CD4-positive, CD25-positive, alpha-beta regulatory T cell (primary cell): ENCODE measurements at regions not wholly inside any gene's neighbourhood (a gene's known extent, or its start where the extent isn't known, plus 50 kb on each side); places are given as distances from the start of the nearest gene placed in this dataset.

Experiments
- ATAC-seq, 2 donors: fragments of 150-1000 bp; cut with Tn5 transposase; one replicate each; pipeline ENCODE4 v1.10.0; 2021; ENCODE audit warnings: low read depth in 2 of 2, moderate number of reproducible peaks in 2 of 2, moderate library complexity in 1 of 2
- DNase-seq, 3 donors: peaks; one replicate each; pipeline versions ENCODE4 v3.0.0 to v3.0.0-alpha.2; 2012 to 2022; ENCODE audit warnings: mixed read lengths in 1 of 3
- H3K27ac ChIP-seq: one replicate; pipeline ENCODE4 v1.7.0; 2013; ENCODE audit warnings: mild to moderate bottlenecking, low read length; ENCODE audit not compliant: insufficient read depth, poor library complexity, severe bottlenecking
- H3K27me3 ChIP-seq: one replicate; pipeline ENCODE4 v1.7.0; 2013; ENCODE audit warnings: low read length; ENCODE audit not compliant: control insufficient read depth, insufficient read depth
- H3K36me3 ChIP-seq: one replicate; pipeline ENCODE4 v1.7.0; 2013; ENCODE audit warnings: mild to moderate bottlenecking, low read length, moderate library complexity; ENCODE audit not compliant: control insufficient read depth, insufficient read depth
- H3K4me1 ChIP-seq: 2 replicates; pipeline ENCODE4 v1.7.0; 2013; ENCODE audit warnings: mild to moderate bottlenecking, low read length; ENCODE audit not compliant: insufficient read depth, control insufficient read depth, poor library complexity, severe bottlenecking
- H3K4me3 ChIP-seq: one replicate; pipeline ENCODE4 v1.7.0; 2013; ENCODE audit warnings: low read depth, mild to moderate bottlenecking, low read length, moderate library complexity
- H3K9me3 ChIP-seq, 2 experiments: 1 replicate in 1 of 2; 2 replicates in 1 of 2; pipeline ENCODE4 v1.7.0; 2013; ENCODE audit warnings: low read length in 2 of 2, mild to moderate bottlenecking in 1 of 2, moderate library complexity in 1 of 2; ENCODE audit not compliant: control insufficient read depth in 2 of 2
- H3K27ac Mint-ChIP-seq, 3 donors: one replicate each; pipeline ENCODE4 v1.8.0; 2020 to 2022; ENCODE audit warnings: mild to moderate bottlenecking in 3 of 3, mixed read lengths in 3 of 3, moderate library complexity in 2 of 3
- H3K27me3 Mint-ChIP-seq: one replicate; pipeline ENCODE4 v1.8.0; 2022; ENCODE audit warnings: mild to moderate bottlenecking, mixed read lengths
- H3K36me3 Mint-ChIP-seq: one replicate; pipeline ENCODE4 v1.8.0; 2020; ENCODE audit warnings: mixed read lengths
- H3K4me1 Mint-ChIP-seq, 4 donors: one replicate each; pipeline ENCODE4 v1.8.0; 2020 to 2022; ENCODE audit warnings: mixed read lengths in 4 of 4, mild to moderate bottlenecking in 1 of 4
- H3K4me3 Mint-ChIP-seq, 4 donors: one replicate each; pipeline ENCODE4 v1.8.0; 2020 to 2022; ENCODE audit warnings: mild to moderate bottlenecking in 4 of 4, mixed read lengths in 4 of 4, moderate library complexity in 3 of 4
- H3K9me3 Mint-ChIP-seq, 7 donors: one replicate each; pipeline ENCODE4 v1.8.0; 2020 to 2022; ENCODE audit warnings: mixed read lengths in 7 of 7, mild to moderate bottlenecking in 3 of 7, moderate library complexity in 2 of 7

DNA sequence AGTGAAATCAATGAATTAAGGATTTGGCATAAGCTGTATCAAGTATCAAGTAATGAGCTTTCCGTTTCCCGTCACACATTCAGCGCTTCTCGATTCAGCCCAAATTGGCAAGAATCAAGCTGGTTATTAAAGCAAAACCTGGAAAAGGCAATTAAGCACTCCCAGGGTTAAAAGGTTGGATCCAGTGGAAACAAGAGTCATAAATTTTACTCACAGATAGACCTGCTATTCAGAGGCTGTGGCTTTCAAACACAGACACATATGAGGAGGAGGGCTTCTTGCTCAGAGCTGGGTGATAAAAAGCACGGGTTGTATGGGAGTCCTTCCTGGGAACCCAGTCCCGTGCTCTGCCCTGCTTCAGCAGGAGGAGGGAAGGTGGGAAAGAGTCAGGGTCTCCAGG is 112.3 kb upstream of the CXCL14 start:
- peaks cover 0 to 4% (median 0%) of the 10 kb centered on the region in 7 donors for H3K9me3 Mint-ChIP-seq
- peaks cover 4% of the 10 kb centered on the region for H3K36me3 Mint-ChIP-seq
- no peak overlapping the region for H3K4me3 Mint-ChIP-seq
- no peaks in the 10 kb centered on the region for H3K4me1 ChIP-seq
- no peaks in the 10 kb centered on the region for H3K4me1 Mint-ChIP-seq
- H3K27ac Mint-ChIP-seq = no peak overlapping the region
- no peaks in the 10 kb centered on the region for H3K9me3 ChIP-seq
- H3K4me3 ChIP-seq = no peak overlapping the region
- peaks cover 13% of the 10 kb centered on the region for H3K27me3 Mint-ChIP-seq
- ATAC-seq = no peak
- H3K27ac ChIP-seq = no peak overlapping the region
- no peaks in the 10 kb centered on the region for H3K36me3 ChIP-seq
- no peaks in the 10 kb centered on the region for H3K27me3 ChIP-seq
- no peak for DNase-seq

DNA sequence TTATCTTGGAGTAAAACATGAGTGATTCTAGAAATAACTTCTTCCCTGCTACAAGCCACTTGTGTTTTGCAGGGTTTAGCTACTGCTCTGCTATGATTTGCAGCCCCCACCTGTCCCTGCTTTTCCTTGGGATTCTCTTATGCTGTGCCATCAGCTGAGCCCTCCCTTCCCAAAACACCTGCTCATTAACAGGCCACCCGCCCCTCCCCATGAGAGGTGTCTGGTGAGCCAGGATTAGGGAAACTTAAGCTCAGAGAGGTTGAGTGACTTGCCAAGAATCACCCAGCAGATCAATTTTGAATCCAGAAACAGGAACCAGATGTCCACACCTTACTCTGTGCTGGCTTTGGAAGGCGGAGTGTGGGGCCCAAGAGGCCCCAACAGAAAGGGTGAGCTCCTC is 111.7 kb upstream of the CXCL14 start:
- no peak for DNase-seq
- Mint-ChIP-seq H3K4me3 (no peak overlapping the region), H3K4me1 (no peaks in the 10 kb centered on the region), H3K27me3 (peaks cover 13% of the 10 kb centered on the region), H3K36me3 (peaks cover 4% of the 10 kb centered on the region), H3K27ac (no peak overlapping the region), H3K9me3 (peaks cover 0 to 4% (median 0%) of the 10 kb centered on the region in 7 donors)
- ATAC-seq = no peak
- Histone ChIP-seq H3K4me1 (no peaks in the 10 kb centered on the region), H3K36me3 (no peaks in the 10 kb centered on the region), H3K9me3 (no peaks in the 10 kb centered on the region), H3K4me3 (no peak overlapping the region), H3K27ac (no peak overlapping the region), H3K27me3 (no peaks in the 10 kb centered on the region)

DNA sequence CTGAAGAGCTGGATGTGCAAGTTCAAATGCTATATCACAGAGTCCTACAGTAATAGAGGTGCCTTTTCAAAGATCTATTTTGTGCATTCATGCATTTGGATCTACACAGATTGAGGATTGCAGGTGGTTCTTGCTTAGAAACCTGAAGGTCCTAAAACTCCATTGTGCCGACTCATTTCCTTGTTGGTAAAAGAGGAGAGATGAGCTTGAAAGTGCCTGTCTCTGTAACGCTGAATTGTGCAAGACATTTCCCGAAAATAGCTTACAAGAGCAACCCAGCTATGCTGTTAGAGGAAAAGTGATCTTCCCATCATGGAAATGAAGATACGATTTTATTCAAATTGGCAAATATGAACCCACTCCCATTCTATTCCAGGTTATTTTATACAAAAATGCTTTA is 110.7 kb upstream of the CXCL14 start:
- Mint-ChIP-seq H3K27ac (no peak overlapping the region), H3K9me3 (no peaks in the 10 kb centered on the region)

DNA sequence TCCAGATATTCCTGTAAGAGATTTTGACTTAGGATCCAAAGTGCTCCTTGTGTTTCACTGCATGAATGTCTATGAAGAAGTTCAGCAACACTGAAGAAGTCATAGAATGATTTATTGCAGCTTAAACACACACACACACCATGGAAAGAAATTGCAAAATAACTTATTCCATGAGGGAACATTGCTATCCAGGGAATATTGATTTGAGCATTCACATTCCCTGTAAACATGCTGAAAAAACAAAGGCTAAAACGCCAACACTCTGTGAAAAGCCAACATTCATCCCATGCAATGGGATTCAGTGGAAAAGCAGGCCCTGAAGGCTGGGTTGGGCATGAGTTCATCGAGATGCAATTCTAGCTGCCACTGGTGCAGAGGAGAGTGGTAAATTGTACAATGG is 109.6 kb upstream of the CXCL14 start:
- H3K4me1 Mint-ChIP-seq = no peaks in the 10 kb centered on the region
- H3K9me3 Mint-ChIP-seq = no peaks in the 10 kb centered on the region
- no peaks in the 10 kb centered on the region for H3K27me3 ChIP-seq
- DNase-seq (no peak), ATAC-seq (no peak)
- H3K27ac ChIP-seq = no peak overlapping the region
- peaks cover 4% of the 10 kb centered on the region for H3K36me3 Mint-ChIP-seq
- peaks cover 17% of the 10 kb centered on the region for H3K27me3 Mint-ChIP-seq
- H3K9me3 ChIP-seq = no peaks in the 10 kb centered on the region
- no peak overlapping the region for H3K4me3 Mint-ChIP-seq
- no peaks in the 10 kb centered on the region for H3K36me3 ChIP-seq
- no peak overlapping the region for H3K4me3 ChIP-seq
- H3K4me1 ChIP-seq = no peaks in the 10 kb centered on the region
- no peak overlapping the region for H3K27ac Mint-ChIP-seq

More for the DNA sequence above, 110.7 kb upstream of the CXCL14 start:
- peaks cover 4% of the 10 kb centered on the region for H3K36me3 Mint-ChIP-seq
- H3K4me3 ChIP-seq = no peak overlapping the region
- ATAC-seq (no peak), DNase-seq (no peak)
- H3K36me3 ChIP-seq = no peaks in the 10 kb centered on the region
- no peak overlapping the region for H3K4me3 Mint-ChIP-seq
- no peaks in the 10 kb centered on the region for H3K4me1 ChIP-seq
- H3K27ac ChIP-seq = no peak overlapping the region
- peaks cover 13% of the 10 kb centered on the region for H3K27me3 Mint-ChIP-seq
- H3K27me3 ChIP-seq = no peaks in the 10 kb centered on the region
- no peaks in the 10 kb centered on the region for H3K4me1 Mint-ChIP-seq
- H3K9me3 ChIP-seq = no peaks in the 10 kb centered on the region

DNA sequence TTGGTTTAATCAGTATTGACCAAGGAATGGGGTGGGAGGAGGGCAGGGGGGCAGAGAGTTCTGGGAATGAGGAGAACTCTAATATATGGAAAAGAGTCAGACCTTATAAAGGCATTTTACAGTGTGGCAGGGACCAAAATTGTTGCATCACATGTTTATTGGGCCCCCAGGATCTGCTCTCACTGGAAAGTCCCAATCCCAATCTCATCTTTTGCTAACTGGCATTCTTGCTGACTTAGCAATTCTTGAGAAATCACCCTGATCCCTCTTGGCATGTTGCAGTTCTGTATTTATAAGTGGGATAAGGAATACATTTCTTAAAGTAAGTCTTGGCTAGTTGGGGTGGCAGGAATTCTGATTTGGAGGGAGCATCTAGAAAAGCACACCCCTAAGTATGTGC is 104.4 kb upstream of the CXCL14 start:
- Histone ChIP-seq H3K9me3 (peaks cover 3 to 8% of the 10 kb centered on the region in 2 experiments), H3K27ac (no peak overlapping the region), H3K27me3 (no peaks in the 10 kb centered on the region), H3K36me3 (no peaks in the 10 kb centered on the region), H3K4me1 (no peaks in the 10 kb centered on the region), H3K4me3 (no peak overlapping the region)
- no peak overlapping the region for H3K4me3 Mint-ChIP-seq
- H3K36me3 Mint-ChIP-seq = peaks cover 4% of the 10 kb centered on the region
- H3K27ac Mint-ChIP-seq = no peak overlapping the region
- no peaks in the 10 kb centered on the region for H3K4me1 Mint-ChIP-seq
- ATAC-seq (no peak), DNase-seq (no peak)
- peaks cover 0 to 10% (median 5%) of the 10 kb centered on the region in 7 donors for H3K9me3 Mint-ChIP-seq
- H3K27me3 Mint-ChIP-seq = peaks cover 13% of the 10 kb centered on the region

DNA sequence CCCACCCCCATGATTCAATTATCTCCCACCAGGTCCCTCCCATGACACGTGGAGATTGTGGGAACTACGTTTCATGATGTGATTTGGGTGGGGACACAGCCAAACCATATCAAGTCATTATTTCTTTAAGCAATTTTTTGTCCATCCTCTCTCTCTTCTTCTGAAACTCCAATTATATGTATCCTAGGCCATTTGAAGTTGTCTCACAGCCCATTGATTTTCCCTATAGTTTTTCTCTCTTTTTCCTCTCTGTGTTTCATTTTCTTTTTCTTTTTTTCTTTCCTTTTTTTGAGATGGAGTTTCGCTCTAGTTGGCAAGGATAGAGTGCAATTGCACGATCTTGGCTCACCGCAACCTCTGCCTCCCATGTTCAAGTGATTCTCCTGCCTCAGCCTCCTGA is 101.9 kb upstream of the CXCL14 start:
- DNase-seq = no peak
- H3K27me3 Mint-ChIP-seq = peaks cover 17% of the 10 kb centered on the region
- H3K27ac Mint-ChIP-seq = no peak overlapping the region
- no peaks in the 10 kb centered on the region for H3K4me1 ChIP-seq
- H3K9me3 ChIP-seq = peaks cover 11% of the 10 kb centered on the region in 2 experiments
- H3K36me3 Mint-ChIP-seq = no peaks in the 10 kb centered on the region
- no peak overlapping the region for H3K27ac ChIP-seq
- no peaks in the 10 kb centered on the region for H3K36me3 ChIP-seq
- H3K4me3 Mint-ChIP-seq = no peak overlapping the region
- H3K9me3 Mint-ChIP-seq = peaks cover 0 to 16% (median 10%) of the 10 kb centered on the region in 7 donors
- H3K4me1 Mint-ChIP-seq = no peaks in the 10 kb centered on the region
- ATAC-seq = no peak
- no peak overlapping the region for H3K4me3 ChIP-seq
- no peaks in the 10 kb centered on the region for H3K27me3 ChIP-seq

DNA sequence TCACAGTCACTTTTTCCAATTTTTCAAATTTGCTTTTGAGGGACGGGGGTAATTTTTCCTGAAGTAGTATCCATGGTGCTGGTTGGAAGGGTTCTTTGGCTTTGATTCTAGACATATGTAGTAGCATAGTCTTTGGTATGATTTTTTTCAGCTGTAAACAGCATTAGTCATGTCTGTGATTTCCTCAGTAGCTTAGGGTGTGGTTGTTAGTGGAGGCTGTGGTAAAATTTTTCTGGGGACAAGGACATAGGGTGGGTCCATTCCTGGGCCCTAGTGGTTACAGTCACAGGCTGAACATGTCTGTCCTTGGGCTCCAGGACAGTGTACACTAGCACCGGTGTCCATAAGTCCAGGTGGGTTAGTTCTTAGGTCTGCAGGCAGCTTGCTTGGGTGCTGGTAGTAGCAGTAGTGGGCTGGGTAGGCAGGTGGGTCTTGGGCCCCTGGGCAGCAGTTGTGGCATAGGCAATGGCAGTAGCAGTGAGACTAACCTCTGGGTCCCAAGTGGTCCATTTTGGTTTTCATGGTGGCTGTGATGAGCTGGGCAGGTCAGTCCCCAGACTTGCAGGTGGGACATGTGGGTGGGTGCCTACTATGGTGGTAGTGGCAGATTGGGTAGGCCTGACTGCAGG is 100.0 kb upstream of the CXCL14 start:
- H3K36me3 Mint-ChIP-seq = no peaks in the 10 kb centered on the region
- DNase-seq (no peak), ATAC-seq (no peak)
- no peaks in the 10 kb centered on the region for H3K27me3 ChIP-seq
- H3K9me3 ChIP-seq = peaks cover 11% of the 10 kb centered on the region in 2 experiments
- no peak overlapping the region for H3K27ac Mint-ChIP-seq
- no peaks in the 10 kb centered on the region for H3K4me1 Mint-ChIP-seq
- no peak overlapping the region for H3K4me3 Mint-ChIP-seq
- H3K9me3 Mint-ChIP-seq = peaks cover 0 to 16% (median 11%) of the 10 kb centered on the region in 7 donors
- no peak overlapping the region for H3K4me3 ChIP-seq
- H3K4me1 ChIP-seq = no peaks in the 10 kb centered on the region
- H3K27me3 Mint-ChIP-seq = peaks cover 13% of the 10 kb centered on the region
- no peak overlapping the region for H3K27ac ChIP-seq
- no peaks in the 10 kb centered on the region for H3K36me3 ChIP-seq

DNA sequence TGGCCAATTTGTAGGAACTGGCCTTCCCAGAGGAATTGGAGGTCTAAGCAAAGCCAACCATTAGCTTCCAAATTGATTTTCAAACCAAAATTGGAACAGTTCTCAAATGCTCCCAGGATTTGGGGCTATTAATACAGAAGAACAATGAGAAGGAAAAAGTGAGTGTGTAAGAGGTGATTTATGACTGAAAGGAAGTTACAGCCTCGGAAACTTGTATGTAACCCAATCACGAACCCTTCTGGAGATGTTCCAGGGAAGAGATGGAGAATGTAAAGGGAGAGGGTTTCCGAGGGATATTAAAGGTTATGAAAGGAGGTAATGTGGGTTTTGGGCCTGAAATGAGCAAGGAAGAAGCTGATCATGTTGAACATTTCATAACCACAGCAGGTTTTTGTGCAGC is 93.2 kb upstream of the CXCL14 start:
- H3K27ac ChIP-seq = no peak overlapping the region

More for the DNA sequence above, 93.2 kb upstream of the CXCL14 start:
- peaks cover 0 to 12% (median 3%) of the 10 kb centered on the region in 7 donors for H3K9me3 Mint-ChIP-seq
- Histone ChIP-seq H3K9me3 (no peaks in the 10 kb centered on the region), H3K36me3 (no peaks in the 10 kb centered on the region), H3K4me3 (no peak overlapping the region), H3K4me1 (no peaks in the 10 kb centered on the region), H3K27me3 (no peaks in the 10 kb centered on the region)
- H3K4me3 Mint-ChIP-seq = no peak overlapping the region
- ATAC-seq (no peak), DNase-seq (no peak)
- H3K27ac Mint-ChIP-seq = no peak overlapping the region
- no peaks in the 10 kb centered on the region for H3K4me1 Mint-ChIP-seq
- H3K27me3 Mint-ChIP-seq = peaks cover 8% of the 10 kb centered on the region
- H3K36me3 Mint-ChIP-seq = no peaks in the 10 kb centered on the region
